ENCODE measurements at regions not wholly inside any gene's neighbourhood (a gene's known extent, or its start where the extent isn't known, plus 50 kb on each side); places are given as distances from the start of the nearest gene placed in this dataset.
"Not testable (repeated sequence)": the region's sequence is repeated elsewhere in the genome, so short reads cannot be mapped to it uniquely, and the experiment has no call there.

- no peak for ATAC-seq
- intact Hi-C loops (cut with DNase I): no loop called here
- DNase-seq (ENCODE audit: low spot score): no peak
Observed at GRCh38 chr12:25311506-25311905, 60.8 kb upstream of the KRAS start.

GRCh38 chr12:25310071-25310470 lies 59.3 kb upstream of the KRAS start:
- DNase-seq (ENCODE audit: low spot score); intact Hi-C loops (cut with DNase I); ATAC-seq: not testable (repeated sequence)

GRCh38 chr12:25308756-25309155 lies 58.0 kb upstream of the KRAS start:
- no peak for ATAC-seq
- no peak for DNase-seq (ENCODE audit: low spot score)
- intact Hi-C loops (cut with DNase I): no loop called here

- ATAC-seq (no peak), DNase-seq (ENCODE audit: low spot score) (no peak)
- intact Hi-C loops (cut with DNase I): no loop called here
Observed at GRCh38 chr12:25307818-25308217, 57.1 kb upstream of the KRAS start.

- DNase-seq (ENCODE audit: low spot score) (no peak), ATAC-seq (no peak)
- intact Hi-C loops (cut with DNase I): no loop called here
Observed at GRCh38 chr12:25301798-25302197, 51.1 kb upstream of the KRAS start.

All from sciatic nerve (tissue), 2 donors.